Embryonic facial prominence (tissue), 1 donor: ENCODE measurements at regions not wholly inside any gene's neighbourhood (a gene's known extent, or its start where the extent isn't known, plus 50 kb on each side); places are given as distances from the start of the nearest gene placed in this dataset.

Experiments
- DNase-seq: peaks from one replicate; pipeline ENCODE4 v3.0.0-alpha.2; 2016; ENCODE audit errors: extremely low spot score

- no peak for DNase-seq
Observed at GRCh38 chr4:52288212-52288855, 237.2 kb downstream of the SPATA18 start.

DNA sequence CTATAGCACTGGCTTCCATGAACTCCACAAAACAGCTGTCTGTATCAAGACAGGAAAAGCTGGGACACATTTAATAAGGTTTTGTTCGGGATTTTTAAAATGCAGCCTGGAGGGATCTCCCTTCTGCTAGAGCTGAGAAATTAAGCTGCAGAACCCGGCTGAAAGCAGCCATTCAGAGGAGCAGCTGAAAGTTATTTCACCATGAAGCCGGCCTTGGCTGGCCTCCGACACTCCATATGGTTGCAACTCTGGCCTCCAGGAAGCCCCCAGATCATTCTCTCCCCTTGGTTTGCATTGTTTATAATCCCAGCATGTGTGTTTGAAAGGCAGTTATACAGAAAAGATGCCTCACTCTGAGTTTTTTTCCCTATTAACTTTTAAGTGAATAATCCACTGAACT, 239.4 kb downstream of the SPATA18 start:
- DNase-seq: peak; percentile 50

- no peak for DNase-seq
Observed at GRCh38 chr4:52292245-52292644, 241.1 kb downstream of the SPATA18 start.

GRCh38 chr4:52296341-52296740, 245.2 kb downstream of the SPATA18 start:
- DNase-seq: no peak

DNA sequence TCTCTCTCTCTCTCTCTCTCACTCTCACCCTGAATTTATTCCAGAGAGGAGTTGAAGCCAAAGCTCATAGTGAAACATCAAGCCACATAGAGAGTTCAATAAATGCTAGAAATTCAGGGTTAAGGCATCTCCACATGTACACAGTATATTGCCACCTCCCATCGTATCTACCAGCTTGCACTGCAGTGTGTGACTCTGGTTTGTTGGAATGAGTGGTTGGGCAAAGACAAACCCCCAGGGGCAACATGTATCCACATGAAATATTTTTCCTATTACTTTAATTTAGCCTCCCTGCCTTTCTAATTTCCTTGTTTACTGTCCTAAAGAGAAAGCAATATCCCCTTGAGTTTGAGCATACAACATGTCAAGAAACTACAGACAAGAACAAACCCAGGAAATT, 247.3 kb downstream of the SPATA18 start:
- DNase-seq: no peak

DNA sequence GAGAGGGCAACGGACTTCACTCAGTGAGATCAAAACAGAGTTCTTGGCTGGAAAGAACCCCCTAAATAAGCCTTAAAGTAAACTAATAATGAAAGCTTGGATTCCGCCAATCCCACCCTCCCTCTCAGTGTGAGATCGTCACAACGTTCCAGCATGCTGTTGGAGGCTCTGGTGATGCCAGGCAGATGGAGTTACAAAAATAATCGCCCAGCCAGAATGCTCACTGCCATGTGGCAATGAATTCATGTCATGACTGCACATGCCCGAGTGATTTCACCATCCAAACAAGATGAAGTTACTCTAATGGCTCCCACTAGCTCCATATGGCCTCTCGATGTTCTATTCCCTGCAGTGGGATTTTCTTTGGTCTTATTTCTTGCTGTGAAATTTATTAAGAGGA, 248.0 kb downstream of the SPATA18 start:
- no peak for DNase-seq

DNA sequence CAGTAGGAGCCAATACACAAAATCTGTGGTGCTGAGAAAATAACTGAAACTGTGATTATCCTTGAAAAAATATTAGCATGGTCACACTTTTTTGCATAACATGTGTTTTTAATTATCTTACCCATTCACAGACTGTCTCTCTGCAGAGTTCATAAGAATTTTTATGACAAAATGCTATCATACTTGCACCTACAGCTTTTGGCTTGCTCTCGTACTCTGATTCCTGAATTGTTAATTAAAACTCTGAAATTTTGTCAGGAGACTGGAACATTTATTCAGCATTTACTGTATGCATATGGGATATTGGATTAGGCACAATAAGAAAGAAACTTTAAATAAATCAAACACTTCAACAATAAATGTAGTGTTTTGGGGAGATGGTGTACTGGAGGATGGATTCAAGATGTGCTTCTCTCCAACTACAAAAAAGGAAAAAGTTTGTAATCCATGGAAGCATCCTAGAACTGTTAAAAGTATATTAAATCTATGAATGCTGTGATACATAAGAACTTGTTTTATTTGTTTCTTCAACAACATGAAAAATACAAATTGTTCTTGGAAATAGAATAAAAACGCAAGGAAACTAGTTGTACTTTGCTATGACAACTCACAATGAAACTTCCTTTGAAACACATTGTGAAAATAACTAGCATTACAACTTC, 260.5 kb downstream of the SPATA18 start:
- no peak for DNase-seq

DNA sequence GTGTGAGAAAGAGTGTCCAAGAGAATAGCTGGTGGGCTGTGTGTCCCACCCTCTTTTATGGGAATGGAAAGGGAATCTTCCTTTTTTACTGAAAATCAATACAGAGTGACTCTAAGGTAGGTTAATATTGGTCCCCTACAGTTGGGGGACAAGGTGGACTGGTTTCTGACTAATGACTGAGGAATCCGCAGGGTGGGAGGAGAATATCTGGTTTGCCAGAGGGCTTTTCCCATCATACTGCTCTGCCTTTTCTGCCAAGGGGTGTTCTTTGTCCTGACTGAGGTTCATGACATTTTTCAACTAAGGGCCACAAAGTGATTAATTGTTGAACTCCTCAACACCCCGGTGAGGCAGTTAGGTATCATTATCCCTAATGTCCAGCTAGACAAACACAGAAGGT, 261.6 kb downstream of the SPATA18 start:
- DNase-seq: no peak

DNA sequence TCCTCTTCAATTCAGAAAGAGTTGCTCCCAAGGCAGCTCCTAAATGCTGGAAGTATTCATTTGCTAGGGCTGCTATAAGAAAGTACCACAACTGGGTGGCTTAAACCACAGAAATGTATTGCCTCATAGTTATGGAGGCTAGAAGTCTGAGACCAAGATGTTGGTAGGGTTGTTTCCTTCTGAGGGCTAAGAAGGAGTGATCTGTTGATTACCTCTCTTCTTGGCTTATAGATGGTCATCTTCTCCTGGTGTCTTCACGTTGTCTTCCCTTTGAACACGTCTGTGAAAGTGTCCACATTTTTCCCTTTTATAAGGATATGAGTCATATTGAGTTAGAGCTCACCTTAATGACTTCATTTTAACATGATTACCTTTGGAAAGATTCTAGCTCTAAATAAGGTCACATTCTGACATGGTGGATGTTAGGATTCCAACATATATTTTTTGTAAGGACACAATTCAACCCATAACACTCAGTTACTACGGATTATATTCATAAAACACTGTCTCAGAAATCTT, 266.3 kb downstream of the SPATA18 start:
- no peak for DNase-seq

DNA sequence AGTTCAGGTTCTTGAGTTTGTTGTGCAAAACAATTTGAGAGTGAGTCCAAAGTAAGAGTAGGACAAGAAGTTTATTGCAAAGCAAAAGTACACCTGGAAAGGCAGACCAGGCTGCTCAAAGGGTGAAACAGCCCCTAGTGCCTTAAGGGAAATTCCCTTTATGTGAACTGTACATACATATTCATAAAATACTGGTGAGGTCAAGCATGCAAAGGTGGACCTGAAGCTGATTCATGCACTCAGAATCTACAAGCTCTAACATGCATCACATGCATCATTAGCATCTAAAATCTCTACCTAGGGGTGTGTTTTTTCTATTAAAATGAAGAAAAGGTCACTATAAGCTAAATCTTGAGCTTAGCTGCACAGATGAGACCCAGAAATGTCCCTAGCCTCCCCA, 266.9 kb downstream of the SPATA18 start:
- no peak for DNase-seq

GRCh38 chr4:52329894-52330293, 278.8 kb downstream of the SPATA18 start:
- no peak for DNase-seq

GRCh38 chr4:52343595-52343994, 292.5 kb downstream of the SPATA18 start:
- no peak for DNase-seq

DNA sequence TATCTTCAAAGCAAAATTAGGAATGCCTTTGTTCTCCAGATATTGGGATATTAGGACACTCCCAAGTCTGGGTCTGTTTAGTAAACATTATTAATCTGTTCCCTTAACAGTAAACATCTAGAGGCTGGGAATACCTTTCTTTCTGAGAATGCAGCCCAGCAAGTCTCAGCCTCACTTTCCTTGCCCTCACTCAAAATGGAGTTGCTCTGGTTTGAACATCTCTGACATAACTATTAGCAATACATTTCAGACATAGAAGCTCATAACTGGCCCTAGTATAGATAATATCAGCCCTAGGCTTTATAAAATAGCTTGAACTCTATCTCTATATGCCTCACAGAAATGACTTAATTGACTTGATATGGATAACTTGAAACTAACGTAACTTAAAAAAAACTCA, 299.8 kb downstream of the SPATA18 start:
- DNase-seq: no peak

DNA sequence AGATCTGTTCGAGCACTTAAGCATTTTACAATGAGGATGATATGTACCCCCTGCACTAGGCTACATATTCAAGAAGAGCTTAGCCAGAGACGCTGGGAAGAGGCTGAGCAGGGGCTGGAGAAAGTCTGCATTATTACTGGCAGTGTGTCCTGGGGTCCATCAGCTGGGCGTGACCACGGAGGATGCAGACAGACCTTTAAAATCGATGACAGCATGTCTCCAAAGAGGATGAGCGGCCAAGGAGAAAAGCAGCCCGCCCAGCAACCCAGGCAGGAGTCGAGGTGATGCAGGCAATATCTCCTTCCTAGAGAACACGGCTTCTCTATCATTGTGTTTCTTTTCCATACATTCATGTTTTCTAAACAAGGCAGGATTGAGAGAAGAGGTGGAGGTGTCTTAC, 300.7 kb downstream of the USP46 start:
- no peak for DNase-seq

DNA sequence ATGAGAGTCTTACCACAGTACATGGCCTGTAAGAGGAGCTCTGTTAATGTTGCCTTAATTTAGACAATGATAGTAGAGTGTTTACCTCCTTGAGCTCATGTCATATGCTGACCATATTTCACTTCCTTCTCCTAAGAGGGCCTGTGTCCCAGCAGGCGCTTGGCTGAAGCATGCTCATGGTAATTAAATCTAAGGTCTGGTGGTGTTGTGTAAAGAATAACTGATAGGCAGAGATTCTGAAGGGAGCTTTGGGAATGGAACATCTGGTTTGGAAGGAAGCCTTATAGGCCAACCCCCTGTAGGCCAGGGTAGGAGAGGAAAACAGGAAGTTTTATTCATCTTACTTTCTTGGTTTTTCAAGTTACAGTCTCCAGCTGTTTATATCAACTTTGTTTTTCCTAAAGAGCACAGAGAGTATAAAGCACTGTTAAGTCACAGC, 300.2 kb downstream of the USP46 start:
- no peak for DNase-seq

- DNase-seq: no peak
Observed at GRCh38 chr4:52366191-52366590, 292.9 kb downstream of the USP46 start.

DNA sequence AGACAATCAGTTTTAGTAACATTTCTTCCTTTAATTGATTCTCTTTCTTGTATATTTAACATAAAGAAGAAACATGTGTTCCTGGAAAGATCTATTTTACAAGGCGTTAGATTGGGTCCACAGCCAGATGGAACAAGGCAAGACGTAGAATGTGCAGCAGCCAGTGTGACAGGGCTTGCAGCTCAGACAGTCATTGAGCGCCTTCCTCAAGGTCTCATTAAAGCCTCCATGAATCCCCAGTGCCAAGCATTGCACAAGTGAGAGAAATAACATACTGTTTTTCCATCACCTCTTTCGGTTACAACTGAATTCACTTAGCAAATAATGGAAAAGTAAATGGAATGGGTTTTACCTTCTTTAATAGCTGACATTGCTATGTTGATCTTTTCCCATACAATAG, 292.5 kb downstream of the USP46 start:
- no peak for DNase-seq

DNA sequence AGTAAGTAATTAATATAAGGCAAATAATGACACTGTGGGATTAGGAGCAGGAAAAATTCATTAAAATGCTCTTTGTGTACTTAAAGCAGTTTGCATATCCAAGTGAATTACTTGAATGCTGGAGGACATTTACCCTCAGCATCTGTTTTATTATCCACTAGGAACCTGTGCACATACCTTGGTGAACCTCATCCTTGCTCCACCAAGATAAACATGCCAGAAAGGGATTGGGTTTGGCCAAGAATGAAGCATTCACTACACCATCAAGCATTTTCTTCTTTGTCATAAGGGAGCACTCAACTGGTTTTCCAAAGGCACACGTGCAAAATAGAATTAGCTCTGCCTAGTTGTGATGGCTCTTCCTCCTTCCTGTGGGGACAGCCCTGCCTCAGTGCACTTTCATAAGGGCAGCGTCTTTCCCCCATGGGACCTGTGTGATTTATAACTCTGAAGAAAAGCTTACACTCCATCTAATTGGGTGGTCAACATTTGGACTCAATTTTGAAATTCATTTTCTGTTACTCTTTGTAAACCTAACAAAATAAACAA, 291.7 kb downstream of the USP46 start:
- no peak for DNase-seq

- no peak for DNase-seq
Observed at GRCh38 chr4:52368895-52369294, 290.2 kb downstream of the USP46 start.

- DNase-seq: no peak
Observed at GRCh38 chr4:52369649-52370048, 289.5 kb downstream of the USP46 start.

- DNase-seq: no peak
Observed at GRCh38 chr4:52370576-52370975, 288.5 kb downstream of the USP46 start.

DNA sequence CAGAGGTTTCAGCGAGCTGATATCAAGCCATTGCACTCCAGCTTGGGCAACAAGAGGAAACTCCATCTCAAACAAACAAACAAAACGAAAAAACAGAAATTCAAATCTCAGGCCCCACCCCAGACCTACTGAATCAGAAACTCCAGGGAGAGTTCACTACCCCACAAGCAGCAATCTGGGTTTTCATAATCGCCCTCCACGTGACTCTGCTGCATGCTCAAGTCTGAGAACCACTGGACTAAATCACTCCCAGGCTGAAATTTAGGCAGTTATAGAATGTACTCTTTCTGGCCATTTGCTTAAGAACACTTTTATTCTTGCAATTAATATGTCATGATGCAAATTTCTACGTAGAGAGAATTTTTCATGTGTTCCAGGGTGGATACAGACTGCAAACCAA, 287.3 kb downstream of the USP46 start:
- no peak for DNase-seq

- no peak for DNase-seq
Observed at GRCh38 chr4:52372269-52372668, 286.8 kb downstream of the USP46 start.
